PC-9 (cell line): ENCODE measurements at regions not wholly inside any gene's neighbourhood (a gene's known extent, or its start where the extent isn't known, plus 50 kb on each side); places are given as distances from the start of the nearest gene placed in this dataset.

Experiments used
- BruUV-seq: library from RNA; stranded (reverse); fragments of 400-500 nt; replicated peaks from 2 replicates; lab custom pipeline; 2021; lab: Mats Ljungman, UMichigan
- CTCF ChIA-PET: fragments of 300-600 bp; sonication (Branson Sonifier 250); formaldehyde crosslinking; loops from one replicate; lab custom pipeline; 2022; ENCODE audit warnings: antibody characterized with exemption; lab: Charles Lee
- POLR2A ChIA-PET: fragments of 300-600 bp; sonication (Branson Sonifier 250); formaldehyde crosslinking; loops from one replicate; lab custom pipeline; 2022; ENCODE audit warnings: antibody characterized with exemption; ENCODE audit not compliant: unreplicated experiment; lab: Charles Lee
- DNase-seq, 2 experiments: peaks; one replicate each; pipeline versions ENCODE4 v3.0.0 to v3.0.0-alpha.2; 2015 to 2022; ENCODE audit warnings: mixed read lengths in 1 of 2
- H2AFZ ChIP-seq: fragments of 200-600 bp; sonication (generic); 2 replicates; pipeline ENCODE4 v1.8.1; 2017; ENCODE audit warnings: antibody characterized with exemption
- H3F3A ChIP-seq: fragments of 200-600 bp; sonication (generic); 2 replicates; pipeline ENCODE4 v1.8.1; 2017; ENCODE audit warnings: antibody characterized with exemption, mild to moderate bottlenecking, low read depth; ENCODE audit not compliant: insufficient read depth
- H3K27ac ChIP-seq: fragments of 200-600 bp; sonication (generic); 2 replicates; pipeline ENCODE4 v1.6.1; 2016; ENCODE audit warnings: mixed run types
- H3K27me3 ChIP-seq: fragments of 200-600 bp; sonication (generic); 2 replicates; pipeline ENCODE4 v1.6.1; 2016; ENCODE audit warnings: low read depth, mixed run types; ENCODE audit not compliant: insufficient read depth
- H3K36me3 ChIP-seq: fragments of 200-600 bp; sonication (generic); 2 replicates; pipeline ENCODE4 v1.6.1; 2016; ENCODE audit warnings: low read depth, mixed run types
- H3K4me1 ChIP-seq: fragments of 200-600 bp; sonication (generic); replicated peaks from 2 replicates; pipeline ENCODE4 v1.6.1; 2016; ENCODE audit warnings: mixed run types; ENCODE audit not compliant: insufficient read depth
- H3K4me2 ChIP-seq: fragments of 200-600 bp; sonication (generic); 2 replicates; pipeline ENCODE4 v1.6.1; 2017; ENCODE audit warnings: mixed run types
- H3K4me3 ChIP-seq: fragments of 200-600 bp; sonication (generic); 2 replicates; pipeline ENCODE4 v1.6.1; 2016; ENCODE audit warnings: mixed run types
- H3K79me2 ChIP-seq: fragments of 200-600 bp; sonication (generic); 2 replicates; pipeline ENCODE4 v1.6.1; 2017; ENCODE audit warnings: low read depth, mixed run types
- H3K9me2 ChIP-seq: fragments of 200-600 bp; sonication (generic); 2 replicates; pipeline ENCODE4 v1.8.1; 2017; ENCODE audit warnings: mild to moderate bottlenecking; ENCODE audit not compliant: insufficient read depth
- H3K9me3 ChIP-seq: fragments of 200-600 bp; sonication (generic); 2 replicates; pipeline ENCODE4 v1.8.1; 2016; ENCODE audit warnings: low read depth; ENCODE audit not compliant: insufficient read depth
- H4K20me1 ChIP-seq: fragments of 200-600 bp; sonication (generic); 2 replicates; pipeline ENCODE4 v1.8.1; 2017; ENCODE audit not compliant: insufficient read depth
- EZH2 ChIP-seq: fragments of 200-600 bp; sonication (generic); IDR thresholded peaks from 2 replicates; pipeline ENCODE4 v1.8.0; 2017; ENCODE audit warnings: antibody characterized with exemption, low read depth
- intact Hi-C: fragments of 100-400 bp; cut with micrococcal nuclease; formaldehyde crosslinking; loops from one replicate; pipeline ENCODE4 v1.10.0; 2022; ENCODE audit not compliant: unreplicated experiment
- TF ChIP-seq, protein P1 (sequence below): fragments of 200-600 bp; sonication (generic); conservative IDR thresholded peaks from 2 replicates; pipeline ENCODE4 v1.6.1; 2017; ENCODE audit warnings: mixed run types, antibody characterized with exemption, mild to moderate bottlenecking, moderate library complexity

- Histone ChIP-seq H3F3A (no peaks in the 10 kb centered on the region), H3K27me3 (peaks cover 99% of the 10 kb centered on the region), H3K9me2 (no peaks in the 10 kb centered on the region), H4K20me1 (0 out of 2 replicates have a peak, but pooled peaks cover 4% of the 10 kb centered on the region), H3K36me3 (no peaks in the 10 kb centered on the region), H3K4me2 (no peak overlapping the region), H3K4me1 (no peaks in the 10 kb centered on the region), H3K27ac (no peak overlapping the region), H3K9me3 (no peaks in the 10 kb centered on the region), H2AFZ (no peak overlapping the region), H3K79me2 (no peaks in the 10 kb centered on the region), H3K4me3 (no peak overlapping the region)
- no TSS peak for BruUV-seq
- intact Hi-C loops: no loop called here
- TF ChIP-seq EZH2: no peak
- TF ChIP-seq, protein P1, sequence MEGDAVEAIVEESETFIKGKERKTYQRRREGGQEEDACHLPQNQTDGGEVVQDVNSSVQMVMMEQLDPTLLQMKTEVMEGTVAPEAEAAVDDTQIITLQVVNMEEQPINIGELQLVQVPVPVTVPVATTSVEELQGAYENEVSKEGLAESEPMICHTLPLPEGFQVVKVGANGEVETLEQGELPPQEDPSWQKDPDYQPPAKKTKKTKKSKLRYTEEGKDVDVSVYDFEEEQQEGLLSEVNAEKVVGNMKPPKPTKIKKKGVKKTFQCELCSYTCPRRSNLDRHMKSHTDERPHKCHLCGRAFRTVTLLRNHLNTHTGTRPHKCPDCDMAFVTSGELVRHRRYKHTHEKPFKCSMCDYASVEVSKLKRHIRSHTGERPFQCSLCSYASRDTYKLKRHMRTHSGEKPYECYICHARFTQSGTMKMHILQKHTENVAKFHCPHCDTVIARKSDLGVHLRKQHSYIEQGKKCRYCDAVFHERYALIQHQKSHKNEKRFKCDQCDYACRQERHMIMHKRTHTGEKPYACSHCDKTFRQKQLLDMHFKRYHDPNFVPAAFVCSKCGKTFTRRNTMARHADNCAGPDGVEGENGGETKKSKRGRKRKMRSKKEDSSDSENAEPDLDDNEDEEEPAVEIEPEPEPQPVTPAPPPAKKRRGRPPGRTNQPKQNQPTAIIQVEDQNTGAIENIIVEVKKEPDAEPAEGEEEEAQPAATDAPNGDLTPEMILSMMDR: no peak
- no peak for DNase-seq
- POLR2A ChIA-PET: no interaction called here
- CTCF ChIA-PET: no interaction called here
Observed at GRCh38 chr22:48803171-48803947, 1024.3 kb downstream of the BRD1 start.

DNA sequence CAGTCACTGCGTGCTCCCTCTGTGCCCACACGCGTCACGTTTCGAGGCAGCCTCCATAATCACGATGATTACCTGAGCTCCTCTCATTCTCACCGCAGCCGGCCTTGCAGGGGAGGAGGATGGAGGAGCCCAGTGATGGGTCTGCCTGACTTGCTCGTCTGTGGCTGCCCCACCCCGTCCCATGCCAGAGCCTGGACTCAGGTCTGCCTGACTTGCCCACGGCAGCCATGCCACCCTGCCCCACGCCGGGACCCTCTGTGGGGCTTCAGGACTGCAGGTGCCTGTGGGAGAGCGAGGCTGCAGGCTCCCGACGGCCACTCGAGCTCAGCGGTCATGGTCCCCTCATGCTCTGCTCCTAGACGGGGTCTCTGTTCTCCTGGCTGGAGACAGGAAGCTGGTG is 1025.1 kb downstream of the BRD1 start:
- H3K36me3 ChIP-seq: no peaks in the 10 kb centered on the region
- POLR2A ChIA-PET: no interaction called here
- no peak overlapping the region for H3K27ac ChIP-seq
- no peak for DNase-seq
- H3K4me1 ChIP-seq: no peaks in the 10 kb centered on the region
- H3K9me3 ChIP-seq: no peaks in the 10 kb centered on the region
- H3K9me2 ChIP-seq: no peaks in the 10 kb centered on the region
- 0 out of 2 replicates have a peak, but pooled peaks cover 4% of the 10 kb centered on the region for H4K20me1 ChIP-seq
- H3K27me3 ChIP-seq: peaks cover 99% of the 10 kb centered on the region
- no peak overlapping the region for H3K4me2 ChIP-seq
- CTCF ChIA-PET: no interaction called here
- intact Hi-C loops: no loop called here
- BruUV-seq: no TSS peak
- no peaks in the 10 kb centered on the region for H3K79me2 ChIP-seq
- H2AFZ ChIP-seq: no peak overlapping the region
- no peak for TF ChIP-seq EZH2
- TF ChIP-seq, protein P1: no peak
- no peaks in the 10 kb centered on the region for H3F3A ChIP-seq
- no peak overlapping the region for H3K4me3 ChIP-seq

- Histone ChIP-seq H4K20me1 (peaks cover 4% of the 10 kb centered on the region; the same call in 1 of the 2 replicates), H2AFZ (no peak overlapping the region), H3K9me2 (no peaks in the 10 kb centered on the region), H3F3A (no peaks in the 10 kb centered on the region), H3K9me3 (no peaks in the 10 kb centered on the region), H3K4me3 (no peak overlapping the region), H3K36me3 (no peaks in the 10 kb centered on the region), H3K4me2 (no peak overlapping the region), H3K27ac (no peak overlapping the region), H3K27me3 (peaks cover 97% of the 10 kb centered on the region), H3K4me1 (no peaks in the 10 kb centered on the region), H3K79me2 (no peaks in the 10 kb centered on the region)
- intact Hi-C loops: no loop called here
- CTCF ChIA-PET: no interaction called here
- no TSS peak for BruUV-seq
- POLR2A ChIA-PET: no interaction called here
- TF ChIP-seq EZH2: no peak
- TF ChIP-seq, protein P1: no peak
- DNase-seq: no peak
Observed at GRCh38 chr22:48800886-48801607, 1026.6 kb downstream of the BRD1 start.
